Activated CD8-positive, alpha-beta memory T cell treated with anti-CD3 and anti-CD28 coated beads, Interleukin-2, amount 50 U/mL, for 24 hours (primary cell): ENCODE measurements at regions not wholly inside any gene's neighbourhood (a gene's known extent, or its start where the extent isn't known, plus 50 kb on each side); places are given as distances from the start of the nearest gene placed in this dataset.
"Not testable (repeated sequence)": the region's sequence is repeated elsewhere in the genome, so short reads cannot be mapped to it uniquely, and the experiment has no call there.

Source experiments
- DNase-seq: peaks from one replicate; pipeline ENCODE4 v3.0.0-alpha.2; 2020; ENCODE audit errors: extremely low read depth

- no peak for DNase-seq
Observed at GRCh38 chr1:148357037-148357436, 126.1 kb downstream of the PPIAL4G start.

DNA sequence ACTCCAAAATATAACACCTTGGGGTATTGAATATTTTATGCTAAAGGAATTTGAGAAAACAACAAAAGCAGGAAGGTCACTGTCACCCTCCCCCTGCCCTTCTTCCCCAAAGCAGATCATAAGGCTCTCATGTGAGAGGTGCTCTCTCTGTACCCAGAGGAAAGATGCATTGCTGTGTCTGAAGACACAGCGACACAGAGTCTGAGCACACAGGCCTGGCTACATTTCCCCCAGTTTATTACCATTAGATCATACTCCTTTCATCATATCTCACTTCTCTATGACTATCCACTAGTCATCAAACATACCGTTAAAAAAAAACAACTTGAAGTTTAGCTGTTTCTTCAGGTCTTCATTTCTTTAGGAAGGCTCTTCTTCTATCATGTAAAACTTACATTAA lies 127.1 kb downstream of the PPIAL4G start:
- DNase-seq, result no peak

GRCh38 chr1:148354913-148355308 lies 128.2 kb downstream of the PPIAL4G start:
- DNase-seq, result no peak

DNA sequence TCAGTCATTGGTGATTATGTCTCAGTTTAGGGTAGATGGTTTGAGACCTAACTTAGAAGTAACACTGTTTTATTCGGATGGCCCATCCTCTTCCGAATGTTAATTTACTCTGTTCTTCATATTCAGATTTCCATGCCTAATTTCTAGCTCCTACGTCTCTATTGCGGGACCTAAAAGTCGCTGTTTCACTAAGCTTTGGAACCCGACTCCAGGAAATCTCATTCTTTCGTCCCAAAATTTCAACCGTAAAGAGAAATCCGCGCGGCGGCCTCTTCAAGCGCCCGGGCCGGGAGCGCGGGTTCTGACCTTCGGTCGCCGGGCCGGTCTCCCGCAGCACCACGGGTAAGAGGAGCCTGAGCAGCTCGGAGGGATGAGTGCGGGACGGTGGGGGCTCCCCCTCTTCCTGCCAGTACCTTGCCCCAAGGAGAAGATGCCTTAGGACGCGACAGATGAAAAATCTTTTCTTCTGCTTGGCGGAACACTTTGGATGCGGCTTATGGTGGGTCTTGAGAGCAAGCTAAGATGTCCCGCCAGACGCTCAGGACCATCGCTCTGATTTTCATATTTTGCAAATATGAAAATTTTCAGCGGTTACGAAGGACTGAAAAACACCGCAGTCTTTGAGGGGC lies 128.7 kb downstream of the PPIAL4G start:
- no peak for DNase-seq

GRCh38 chr1:148353461-148354283 lies 129.4 kb downstream of the PPIAL4G start:
- DNase-seq, result no peak

- no peak for DNase-seq
Observed at GRCh38 chr1:148352470-148353053, 130.5 kb downstream of the PPIAL4G start.

- DNase-seq, result no peak
Observed at GRCh38 chr1:148347781-148348180, 135.3 kb downstream of the PPIAL4G start.

- DNase-seq, result not testable (repeated sequence)
Observed at GRCh38 chr1:148345659-148346151, 137.4 kb downstream of the PPIAL4G start.

DNA sequence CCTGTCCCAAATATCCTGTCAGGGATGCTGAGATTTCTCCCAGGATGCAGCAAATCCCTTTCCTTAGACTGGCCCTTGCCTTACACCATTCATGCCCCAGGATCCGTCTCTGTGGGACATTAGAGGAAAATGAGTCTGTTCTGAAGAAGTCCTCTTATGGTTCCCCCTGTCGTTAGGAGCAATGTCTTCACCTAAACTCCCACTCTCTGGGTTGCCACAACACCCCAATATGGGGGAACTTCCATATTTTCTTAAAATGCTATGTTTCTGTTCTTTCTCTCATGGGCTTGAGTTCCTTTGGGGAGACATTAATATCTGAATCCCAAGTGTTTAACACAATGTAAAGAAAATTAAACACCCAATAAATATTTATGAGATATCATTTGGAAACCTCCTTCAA lies 138.5 kb downstream of the PPIAL4G start:
- not testable (repeated sequence) for DNase-seq

- not testable (repeated sequence) for DNase-seq
Observed at GRCh38 chr1:148341729-148342128, 141.4 kb downstream of the PPIAL4G start.

DNA sequence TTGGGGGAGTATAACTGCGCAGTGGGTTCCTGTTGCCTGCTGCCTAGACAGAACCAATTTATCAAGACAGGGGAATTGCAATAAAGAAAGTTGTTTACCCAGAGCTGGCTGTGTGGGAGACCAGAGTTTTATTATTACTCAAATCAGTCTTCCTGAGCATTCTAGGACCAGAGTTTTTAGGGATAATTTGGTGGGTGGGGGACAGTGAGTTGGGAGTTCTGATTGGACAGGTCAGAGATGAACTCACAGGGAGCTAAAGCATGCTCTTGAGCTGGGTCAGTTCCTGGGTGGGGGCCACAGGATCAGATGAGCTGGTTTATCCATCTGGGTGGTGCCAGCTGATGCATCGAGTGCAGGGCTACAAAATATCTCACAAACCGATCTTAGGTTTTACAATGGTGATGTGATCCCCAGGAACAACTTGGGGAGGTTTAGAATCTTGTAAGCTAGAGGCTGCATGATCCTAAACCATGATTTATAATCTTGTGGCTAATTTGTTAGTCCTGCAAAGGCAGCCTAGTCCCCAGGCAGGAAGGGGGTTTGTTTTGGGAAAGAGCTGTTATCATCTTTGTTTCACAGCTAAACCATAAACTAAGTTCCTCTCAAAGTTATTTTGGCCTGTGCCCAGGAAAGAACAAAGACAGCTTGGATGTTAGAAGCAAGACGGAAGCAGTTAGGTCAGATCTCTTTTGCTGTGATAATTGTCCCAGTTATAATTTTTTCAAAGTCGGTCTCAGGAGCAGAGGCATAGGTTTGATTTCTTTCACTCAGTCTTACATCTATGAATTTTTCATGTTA lies 146.8 kb downstream of the PPIAL4G start:
- not testable (repeated sequence) for DNase-seq

GRCh38 chr1:148334339-148335130 lies 148.6 kb downstream of the PPIAL4G start:
- DNase-seq, result peak; percentile 59

GRCh38 chr1:148333875-148334338 lies 149.2 kb downstream of the PPIAL4G start:
- DNase-seq, result no peak

DNA sequence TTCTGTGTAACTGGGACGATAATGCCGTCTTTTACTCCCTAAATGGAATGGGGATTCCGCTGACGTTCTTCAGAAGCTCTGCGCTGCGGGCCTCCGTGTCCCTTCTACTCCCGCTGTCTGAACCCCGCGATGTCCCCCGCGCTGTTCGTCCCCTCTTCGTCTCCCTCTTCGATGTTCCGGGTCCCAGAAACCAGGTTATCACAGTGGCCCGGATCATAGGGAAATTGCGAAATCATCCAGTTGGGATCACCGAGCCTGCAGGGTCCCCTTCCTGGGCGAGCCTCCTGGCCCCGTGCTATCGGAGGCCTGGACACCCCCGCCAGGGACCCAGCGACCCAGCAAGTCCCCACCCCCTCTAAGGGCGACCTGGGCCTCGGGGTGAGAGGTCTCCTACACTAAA lies 154.2 kb downstream of the PPIAL4G start:
- no peak for DNase-seq

DNA sequence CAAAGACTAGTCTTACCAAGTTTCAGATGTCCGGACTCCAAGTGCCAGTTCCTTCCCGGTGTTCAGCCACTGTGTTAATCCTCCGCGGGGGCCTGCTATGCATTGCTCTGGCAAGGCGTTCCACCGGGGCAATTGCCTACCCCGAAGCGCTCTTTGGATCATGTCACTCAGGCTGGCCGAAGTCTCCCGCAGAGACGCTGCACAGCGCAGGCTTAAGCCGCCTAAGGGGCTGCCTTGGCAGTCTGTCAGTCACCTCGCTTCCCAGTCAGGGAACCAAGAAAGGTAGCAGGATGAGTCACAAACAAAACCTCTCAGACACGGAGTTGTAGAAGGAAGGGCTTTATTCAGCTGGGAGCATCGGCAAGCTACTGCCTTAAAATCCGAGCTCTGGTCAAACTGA lies 158.1 kb downstream of the PPIAL4G start:
- not testable (repeated sequence) for DNase-seq

GRCh38 chr1:148324465-148324864 lies 158.6 kb downstream of the PPIAL4G start:
- DNase-seq, result not testable (repeated sequence)

- DNase-seq, result not testable (repeated sequence)
Observed at GRCh38 chr1:148320079-148320478, 163.0 kb downstream of the PPIAL4G start.

- no peak for DNase-seq
Observed at GRCh38 chr1:148318904-148319242, 164.2 kb downstream of the PPIAL4G start.

DNA sequence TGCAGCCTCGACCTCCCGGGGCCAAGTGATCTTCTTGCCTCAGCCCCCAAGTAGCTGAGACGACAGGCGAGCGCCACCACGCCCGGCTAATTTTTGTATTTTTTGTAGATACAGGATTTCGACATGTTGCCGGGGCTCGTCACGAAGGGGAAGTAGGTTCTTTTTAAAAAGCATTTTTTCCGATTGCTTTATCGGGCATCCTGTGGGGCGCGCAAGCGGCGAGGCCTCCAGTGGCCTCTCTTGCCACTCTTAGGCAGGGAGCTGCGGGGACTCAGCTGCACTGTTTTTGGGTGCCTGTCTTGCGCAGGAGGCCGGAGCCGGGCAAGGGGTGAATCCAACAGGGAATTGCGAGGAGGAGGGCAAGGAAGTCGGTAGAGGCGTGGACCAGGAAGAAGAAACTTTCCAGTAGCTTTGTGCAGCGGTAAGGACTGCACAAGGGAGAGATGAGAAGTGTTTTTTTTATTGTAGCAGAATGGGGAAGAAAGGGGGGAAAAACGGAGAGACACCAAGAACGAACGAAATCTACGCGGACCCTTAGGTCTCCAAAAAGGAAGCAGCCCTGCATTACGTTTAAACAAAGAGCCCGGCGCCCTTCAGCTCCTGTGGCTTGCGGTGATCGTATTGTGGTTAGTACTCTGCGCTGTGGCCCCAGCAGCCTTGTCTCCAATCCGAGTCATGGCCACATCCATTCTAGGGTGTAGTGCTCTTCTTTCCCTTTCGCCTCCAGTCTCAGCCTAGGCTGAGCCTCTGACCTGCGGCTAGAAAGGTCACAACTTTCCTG lies 164.8 kb downstream of the PPIAL4G start:
- DNase-seq, result peak; percentile 19

DNA sequence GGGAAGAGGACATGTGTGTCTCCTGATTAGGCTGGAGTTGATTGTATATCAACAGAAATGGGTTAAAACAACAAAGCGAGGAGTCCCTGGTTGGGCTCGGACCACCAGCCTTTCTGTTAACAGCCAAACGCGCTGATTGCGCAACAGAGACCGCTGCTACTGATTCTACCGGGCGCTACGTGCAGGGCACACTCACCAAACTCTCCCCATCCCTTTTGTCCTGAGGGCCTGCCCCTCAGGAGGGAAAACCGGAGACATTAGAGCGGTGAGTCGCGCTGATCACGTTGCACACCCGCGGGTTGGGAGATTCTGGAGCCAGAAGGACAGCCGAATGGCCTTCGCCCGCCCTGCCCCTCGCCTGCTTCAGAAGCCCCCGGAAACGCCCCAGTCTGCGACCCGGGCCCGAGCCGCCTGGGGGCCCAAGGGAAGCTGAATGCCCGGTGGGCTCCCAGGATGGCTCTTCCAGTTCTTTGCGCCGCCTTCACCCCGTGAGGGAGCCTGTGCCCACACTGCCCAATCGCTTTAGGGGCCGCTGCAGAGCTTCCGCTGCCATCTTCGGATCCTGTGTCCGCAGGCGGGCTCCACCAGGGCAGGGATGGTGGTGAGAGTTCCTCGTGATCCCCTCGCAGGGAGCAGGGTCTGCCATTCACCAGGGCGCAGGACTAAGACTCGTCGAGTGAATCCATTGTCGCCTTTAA lies 165.4 kb upstream of the NBPF11 start:
- DNase-seq, result no peak
